Activated naive CD8-positive, alpha-beta T cell treated with anti-CD3 and anti-CD28 coated beads, Interleukin-2, amount 50 U/mL, for 24 hours (primary cell): ENCODE measurements at regions not wholly inside any gene's neighbourhood (a gene's known extent, or its start where the extent isn't known, plus 50 kb on each side); places are given as distances from the start of the nearest gene placed in this dataset.
"Not testable (repeated sequence)": the region's sequence is repeated elsewhere in the genome, so short reads cannot be mapped to it uniquely, and the experiment has no call there.

Source experiments
- ATAC-seq: fragments of 150-1000 bp; cut with Tn5 transposase; one replicate; pipeline ENCODE4 v1.10.0; 2021
- DNase-seq: peaks from one replicate; pipeline ENCODE4 v3.0.0; 2021
- H3K27ac Mint-ChIP-seq: one replicate; pipeline ENCODE4 v1.8.0; 2021; ENCODE audit warnings: mild to moderate bottlenecking, mixed read lengths
- H3K27me3 Mint-ChIP-seq: one replicate; pipeline ENCODE4 v1.8.0; 2021; ENCODE audit warnings: mixed read lengths
- H3K36me3 Mint-ChIP-seq: one replicate; pipeline ENCODE4 v1.8.0; 2021; ENCODE audit warnings: low read depth, mixed read lengths
- H3K4me1 Mint-ChIP-seq: one replicate; pipeline ENCODE4 v1.8.0; 2021; ENCODE audit warnings: mixed read lengths
- H3K4me3 Mint-ChIP-seq: one replicate; pipeline ENCODE4 v1.8.0; 2021; ENCODE audit warnings: mild to moderate bottlenecking, moderate library complexity, mixed read lengths
- H3K9me3 Mint-ChIP-seq: one replicate; pipeline ENCODE4 v1.8.0; 2021; ENCODE audit warnings: mixed read lengths

GRCh38 chr6:2579241-2579761 lies 171.4 kb downstream of the MYLK4 start:
- Mint-ChIP-seq H3K9me3 (peaks cover 9% of the 10 kb centered on the region), H3K4me1 (no peaks in the 10 kb centered on the region), H3K27me3 (peaks cover 33% of the 10 kb centered on the region), H3K27ac (no peak overlapping the region), H3K4me3 (no peak overlapping the region), H3K36me3 (no peaks in the 10 kb centered on the region)
- no peak for DNase-seq
- ATAC-seq: no peak

- no peak for DNase-seq
- no peak for ATAC-seq
- no peaks in the 10 kb centered on the region for H3K36me3 Mint-ChIP-seq
- no peaks in the 10 kb centered on the region for H3K4me1 Mint-ChIP-seq
- H3K27ac Mint-ChIP-seq: no peak overlapping the region
- H3K4me3 Mint-ChIP-seq: no peak overlapping the region
- H3K9me3 Mint-ChIP-seq: peaks cover 9% of the 10 kb centered on the region
- H3K27me3 Mint-ChIP-seq: peaks cover 30% of the 10 kb centered on the region
Observed at GRCh38 chr6:2578767-2579166, 172.0 kb downstream of the MYLK4 start.

- no peak overlapping the region for H3K4me3 Mint-ChIP-seq
- DNase-seq (no peak), ATAC-seq (no peak)
- H3K9me3 Mint-ChIP-seq: peaks cover 13% of the 10 kb centered on the region
- no peaks in the 10 kb centered on the region for H3K36me3 Mint-ChIP-seq
- H3K4me1 Mint-ChIP-seq: no peaks in the 10 kb centered on the region
- H3K27ac Mint-ChIP-seq: no peak overlapping the region
- peaks cover 27% of the 10 kb centered on the region for H3K27me3 Mint-ChIP-seq
Observed at GRCh38 chr6:2576499-2576898, 174.2 kb downstream of the MYLK4 start.

GRCh38 chr6:2575236-2575635 lies 175.5 kb downstream of the MYLK4 start:
- Mint-ChIP-seq H3K4me3 (no peak overlapping the region), H3K4me1 (no peaks in the 10 kb centered on the region), H3K27me3 (peaks cover 24% of the 10 kb centered on the region), H3K27ac (no peak overlapping the region), H3K9me3 (peaks cover 13% of the 10 kb centered on the region), H3K36me3 (no peaks in the 10 kb centered on the region)
- ATAC-seq (no peak), DNase-seq (no peak)

- not testable (repeated sequence) for H3K4me3 Mint-ChIP-seq, H3K9me3 Mint-ChIP-seq, H3K36me3 Mint-ChIP-seq, H3K27ac Mint-ChIP-seq, ATAC-seq, H3K4me1 Mint-ChIP-seq, DNase-seq
- peaks cover 35% of the 10 kb centered on the region for H3K27me3 Mint-ChIP-seq
Observed at GRCh38 chr6:2569420-2569819, 181.3 kb downstream of the MYLK4 start.

GRCh38 chr6:2566048-2566447 lies 184.7 kb downstream of the MYLK4 start:
- Mint-ChIP-seq H3K4me3 (no peak overlapping the region), H3K27me3 (peaks cover 44% of the 10 kb centered on the region), H3K9me3 (no peaks in the 10 kb centered on the region), H3K27ac (no peak overlapping the region), H3K36me3 (no peaks in the 10 kb centered on the region), H3K4me1 (peaks cover 10% of the 10 kb centered on the region)
- DNase-seq (no peak), ATAC-seq (no peak)

- Mint-ChIP-seq H3K4me3 (no peak overlapping the region), H3K27ac (no peak overlapping the region), H3K9me3 (no peaks in the 10 kb centered on the region), H3K27me3 (peaks cover 49% of the 10 kb centered on the region), H3K4me1 (peaks cover 10% of the 10 kb centered on the region), H3K36me3 (no peaks in the 10 kb centered on the region)
- ATAC-seq (no peak), DNase-seq (no peak)
Observed at GRCh38 chr6:2565499-2565898, 185.2 kb downstream of the MYLK4 start.

GRCh38 chr6:2563635-2564034 lies 187.1 kb downstream of the MYLK4 start:
- H3K36me3 Mint-ChIP-seq: no peaks in the 10 kb centered on the region
- H3K9me3 Mint-ChIP-seq: no peaks in the 10 kb centered on the region
- peaks cover 47% of the 10 kb centered on the region for H3K27me3 Mint-ChIP-seq
- no peak for DNase-seq
- peaks cover 10% of the 10 kb centered on the region for H3K4me1 Mint-ChIP-seq
- peak overlapping the region; percentile 28 for H3K27ac Mint-ChIP-seq
- peak; percentile 93 for ATAC-seq
- H3K4me3 Mint-ChIP-seq: no peak overlapping the region

- DNase-seq (no peak), ATAC-seq (no peak)
- H3K4me3 Mint-ChIP-seq: no peak overlapping the region
- H3K36me3 Mint-ChIP-seq: no peaks in the 10 kb centered on the region
- no peaks in the 10 kb centered on the region for H3K9me3 Mint-ChIP-seq
- peaks cover 46% of the 10 kb centered on the region for H3K27me3 Mint-ChIP-seq
- peaks cover 10% of the 10 kb centered on the region for H3K4me1 Mint-ChIP-seq
- H3K27ac Mint-ChIP-seq: no peak overlapping the region
Observed at GRCh38 chr6:2562721-2563451, 187.8 kb downstream of the MYLK4 start.

GRCh38 chr6:2560917-2561698 lies 189.6 kb downstream of the MYLK4 start:
- no peaks in the 10 kb centered on the region for H3K36me3 Mint-ChIP-seq
- no peak overlapping the region for H3K4me3 Mint-ChIP-seq
- no peak overlapping the region for H3K27ac Mint-ChIP-seq
- ATAC-seq (no peak), DNase-seq (no peak)
- peaks cover 10% of the 10 kb centered on the region for H3K4me1 Mint-ChIP-seq
- H3K9me3 Mint-ChIP-seq: no peaks in the 10 kb centered on the region
- peaks cover 36% of the 10 kb centered on the region for H3K27me3 Mint-ChIP-seq

- Mint-ChIP-seq H3K9me3 (no peaks in the 10 kb centered on the region), H3K27me3 (peaks cover 38% of the 10 kb centered on the region), H3K27ac (no peak overlapping the region), H3K4me1 (peaks cover 10% of the 10 kb centered on the region), H3K4me3 (no peak overlapping the region), H3K36me3 (no peaks in the 10 kb centered on the region)
- ATAC-seq (no peak), DNase-seq (no peak)
Observed at GRCh38 chr6:2560140-2560818, 190.4 kb downstream of the MYLK4 start.

GRCh38 chr6:2558861-2559801 lies 191.6 kb downstream of the MYLK4 start:
- Mint-ChIP-seq H3K27ac (no peak overlapping the region), H3K4me1 (peaks cover 10% of the 10 kb centered on the region), H3K4me3 (no peak overlapping the region), H3K9me3 (no peaks in the 10 kb centered on the region), H3K36me3 (no peaks in the 10 kb centered on the region), H3K27me3 (peaks cover 45% of the 10 kb centered on the region)
- DNase-seq (no peak), ATAC-seq (no peak)

GRCh38 chr6:2558098-2558680 lies 192.5 kb downstream of the MYLK4 start:
- Mint-ChIP-seq H3K9me3 (no peaks in the 10 kb centered on the region), H3K4me1 (peaks cover 1% of the 10 kb centered on the region), H3K4me3 (no peak overlapping the region), H3K27me3 (peaks cover 46% of the 10 kb centered on the region), H3K27ac (no peak overlapping the region), H3K36me3 (no peaks in the 10 kb centered on the region)
- no peak for ATAC-seq
- no peak for DNase-seq
